ENCODE measurements at regions not wholly inside any gene's neighbourhood (a gene's known extent, or its start where the extent isn't known, plus 50 kb on each side); places are given as distances from the start of the nearest gene placed in this dataset.

- TF ChIP-seq POLR2A (IDR thresholded peaks at IDR 0.05; ENCODE audit: low read length) (no peak), SMC3 (IDR thresholded peaks at IDR 0.05) (no peak), PBX3 (IDR thresholded peaks at IDR 0.05) (no peak), MAFK (IDR thresholded peaks at IDR 0.05; ENCODE audit: partially characterized antibody) (no peak), CTCF (IDR thresholded peaks at IDR 0.05) (no peak), PHF8 (IDR thresholded peaks at IDR 0.05; ENCODE audit: borderline replicate concordance, low read depth) (no peak), REST (IDR thresholded peaks at IDR 0.05) (no peak), ESRRA (IDR thresholded peaks at IDR 0.05; ENCODE audit: borderline replicate concordance, low read length) (no peak)
These were observed 87.6 kb downstream of the ADRB2 start for GRCh38 chr5:148913985-148914431.

All from A549 (cell line).